ENCODE measurements at regions not wholly inside any gene's neighbourhood (a gene's known extent, or its start where the extent isn't known, plus 50 kb on each side); places are given as distances from the start of the nearest gene placed in this dataset.

- no peak for DNase-seq (ENCODE audit: low spot score in 2 of 2)
- Histone ChIP-seq H3K27me3 (peaks cover 0 to under 1% of the 10 kb centered on the region in 2 donors), H3K27ac (no peak overlapping the region), H3K36me3 (no peaks in the 10 kb centered on the region), H3K4me3 (no peak overlapping the region), H3K4me1 (no peaks in the 10 kb centered on the region), H3K9me3 (no peaks in the 10 kb centered on the region)
- TF ChIP-seq CTCF (IDR thresholded peaks at IDR 0.05) (no peak), POLR2A (IDR thresholded peaks at IDR 0.05) (no peak), POLR2AphosphoS5 (IDR thresholded peaks at IDR 0.05) (no peak)
- intact Hi-C loops (cut with DNase I; ENCODE audit: low total_unique reads), result no loop called here
Observed at GRCh38 chrX:118221733-118222132, 105.1 kb upstream of the KLHL13 start.

GRCh38 chrX:118222421-118222820, 105.8 kb upstream of the KLHL13 start:
- no peak for TF ChIP-seq CTCF (IDR thresholded peaks at IDR 0.05)
- Histone ChIP-seq H3K36me3 (no peaks in the 10 kb centered on the region), H3K27me3 (peaks cover 0 to 5% of the 10 kb centered on the region in 2 donors), H3K4me3 (no peak overlapping the region), H3K9me3 (no peaks in the 10 kb centered on the region), H3K27ac (no peak overlapping the region), H3K4me1 (no peaks in the 10 kb centered on the region)
- intact Hi-C loops (cut with DNase I; ENCODE audit: low total_unique reads), result no loop called here
- no peak for DNase-seq (ENCODE audit: low spot score in 2 of 2)

DNA sequence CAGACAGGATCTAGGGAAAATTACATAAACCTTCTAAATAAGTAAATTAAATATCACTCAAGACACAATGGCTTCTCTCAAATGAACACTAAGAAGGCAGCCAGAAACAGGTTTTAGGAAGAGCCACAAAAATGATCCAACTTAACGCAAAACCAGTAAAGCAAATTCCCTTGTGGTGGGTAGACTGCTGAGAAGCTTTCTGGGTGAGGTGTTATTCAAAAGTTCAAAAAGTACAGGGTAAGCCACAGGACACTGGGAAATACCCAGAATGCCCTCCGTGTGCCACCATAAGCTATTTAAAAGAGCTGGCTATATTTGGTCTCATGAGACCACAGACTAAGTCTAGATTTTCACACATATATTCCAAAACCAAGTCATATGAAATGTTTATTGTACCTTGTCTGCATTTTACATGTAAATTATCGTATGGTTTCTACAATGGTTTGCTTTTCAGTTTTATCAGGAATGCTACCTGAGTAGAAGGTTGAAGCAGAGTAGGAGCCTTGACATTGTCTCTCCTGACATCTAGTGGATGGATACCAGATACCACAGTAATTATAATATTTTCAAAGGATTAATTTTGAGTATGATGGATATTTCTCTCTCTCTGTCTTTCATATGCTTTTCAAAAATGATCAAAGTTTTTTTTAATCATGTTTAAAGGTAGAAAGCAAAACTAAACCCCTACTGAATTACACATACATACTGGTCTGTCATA, 109.3 kb upstream of the KLHL13 start:
- DNase-seq (ENCODE audit: low spot score in 2 of 2), result no peak
- H3K4me3 ChIP-seq, result peak overlapping the region in 1 of 3 donors; percentile 21
- TF ChIP-seq POLR2A (IDR thresholded peaks at IDR 0.05), result no peak
- TF ChIP-seq CTCF (IDR thresholded peaks at IDR 0.05), result peak in 2 of 3 donors; percentile 26 to 46
- TF ChIP-seq POLR2AphosphoS5 (IDR thresholded peaks at IDR 0.05), result no peak
- no peaks in the 10 kb centered on the region for H3K4me1 ChIP-seq
- no peaks in the 10 kb centered on the region for H3K9me3 ChIP-seq
- peak overlapping the region; percentile 35 to 56 for H3K27ac ChIP-seq
- intact Hi-C loops (cut with DNase I; ENCODE audit: low total_unique reads), result no loop called here
- no peaks in the 10 kb centered on the region for H3K36me3 ChIP-seq
- H3K27me3 ChIP-seq, result peaks cover 0 to 5% of the 10 kb centered on the region in 2 donors

GRCh38 chrX:118228041-118228440, 111.4 kb upstream of the KLHL13 start:
- no peaks in the 10 kb centered on the region for H3K4me1 ChIP-seq
- no peak for TF ChIP-seq POLR2AphosphoS5 (IDR thresholded peaks at IDR 0.05)
- no peak overlapping the region for H3K4me3 ChIP-seq
- H3K27me3 ChIP-seq, result peaks cover 0 to 5% of the 10 kb centered on the region in 2 donors
- H3K27ac ChIP-seq, result no peak overlapping the region
- H3K36me3 ChIP-seq, result no peaks in the 10 kb centered on the region
- DNase-seq (ENCODE audit: low spot score in 2 of 2), result no peak
- intact Hi-C loops (cut with DNase I; ENCODE audit: low total_unique reads), result no loop called here
- H3K9me3 ChIP-seq, result no peaks in the 10 kb centered on the region

GRCh38 chrX:118228456-118228855, 111.8 kb upstream of the KLHL13 start:
- Histone ChIP-seq H3K27ac (no peak overlapping the region), H3K36me3 (no peaks in the 10 kb centered on the region), H3K27me3 (peaks cover 0 to 5% of the 10 kb centered on the region in 2 donors), H3K4me3 (no peak overlapping the region), H3K4me1 (no peaks in the 10 kb centered on the region), H3K9me3 (no peaks in the 10 kb centered on the region)
- TF ChIP-seq CTCF (IDR thresholded peaks at IDR 0.05) (no peak), POLR2A (IDR thresholded peaks at IDR 0.05) (no peak), POLR2AphosphoS5 (IDR thresholded peaks at IDR 0.05) (no peak)
- DNase-seq (ENCODE audit: low spot score in 2 of 2), result no peak
- intact Hi-C loops (cut with DNase I; ENCODE audit: low total_unique reads), result no loop called here
